Body of pancreas (tissue), 4 donors: ENCODE measurements at regions not wholly inside any gene's neighbourhood (a gene's known extent, or its start where the extent isn't known, plus 50 kb on each side); places are given as distances from the start of the nearest gene placed in this dataset.
"Not testable (repeated sequence)": the region's sequence is repeated elsewhere in the genome, so short reads cannot be mapped to it uniquely, and the experiment has no call there.

Experiments used
- CTCF ChIP-seq, 7 experiments: fragments of 450-650 bp in 4 of 7; fragments of 200-600 bp in 3 of 7; sonication (generic) in 3 of 7; IDR thresholded peaks; one replicate each; pipeline ENCODE4 v1.5.1; 2016 to 2019; ENCODE audit warnings: antibody characterized with exemption in 7 of 7
- POLR2A ChIP-seq, 3 donors: fragments of 450-650 bp; IDR thresholded peaks; one replicate each; pipeline ENCODE4 v1.6.1; 2016; ENCODE audit warnings: antibody characterized with exemption in 3 of 3, mild to moderate bottlenecking in 2 of 3

GRCh38 chr2:175840765-175841164 lies 161.3 kb downstream of the LNPK start:
- TF ChIP-seq POLR2A, CTCF (IDR thresholded peaks at IDR 0.05): not testable (repeated sequence)
